ENCODE measurements at regions not wholly inside any gene's neighbourhood (a gene's known extent, or its start where the extent isn't known, plus 50 kb on each side); places are given as distances from the start of the nearest gene placed in this dataset.

DNA sequence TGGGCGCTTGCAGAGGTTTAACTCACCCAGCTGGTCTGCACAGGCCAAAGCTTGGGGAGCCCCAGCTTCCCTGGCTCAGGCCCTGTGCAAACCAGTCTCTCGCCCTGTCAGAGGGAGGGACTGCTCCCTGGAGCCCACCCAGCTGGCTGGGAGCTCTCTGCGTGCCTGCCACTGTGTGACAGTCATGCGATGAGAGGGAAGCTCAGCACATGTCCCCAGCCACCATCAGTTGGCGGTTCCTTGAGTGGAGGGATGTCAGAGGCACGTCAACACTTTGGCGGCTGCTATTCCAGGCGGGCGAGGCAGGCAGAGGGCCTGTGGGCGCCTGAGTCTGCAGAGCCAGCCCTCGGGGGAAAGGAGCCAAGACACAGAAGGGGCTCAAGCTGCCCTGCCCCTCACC is 324.6 kb downstream of the UACA start:
- no peak for DNase-seq

DNA sequence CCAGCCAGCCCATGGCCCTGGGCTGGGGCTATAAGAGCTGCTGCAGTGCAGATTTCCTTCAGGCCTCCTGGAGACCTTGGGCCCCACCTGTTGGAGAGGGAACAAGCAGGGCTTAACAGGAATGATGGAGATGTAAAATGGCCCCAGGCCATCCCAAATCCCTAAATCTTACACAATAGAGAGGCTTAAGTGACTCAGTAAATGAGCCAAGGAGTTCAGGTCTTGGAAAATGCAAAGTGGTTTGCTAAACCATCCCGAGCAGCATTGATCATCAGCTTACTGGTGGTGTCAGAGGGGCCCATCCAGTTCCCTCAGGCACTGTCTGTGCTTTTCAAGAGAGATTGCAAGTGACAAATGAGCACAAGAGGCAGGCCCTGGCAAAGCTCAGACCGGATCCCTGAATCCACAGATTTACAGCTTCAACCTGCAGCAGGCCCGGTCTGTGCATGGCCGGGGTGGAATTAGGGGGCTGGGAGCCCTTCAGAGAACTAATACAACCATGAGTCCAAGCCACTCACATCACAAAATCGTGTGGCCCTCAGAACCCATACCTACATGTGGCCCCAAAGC is 325.4 kb downstream of the UACA start:
- DNase-seq = no peak

GRCh38 chr15:70437089-70437488 is 326.3 kb downstream of the UACA start:
- no peak for DNase-seq

DNA sequence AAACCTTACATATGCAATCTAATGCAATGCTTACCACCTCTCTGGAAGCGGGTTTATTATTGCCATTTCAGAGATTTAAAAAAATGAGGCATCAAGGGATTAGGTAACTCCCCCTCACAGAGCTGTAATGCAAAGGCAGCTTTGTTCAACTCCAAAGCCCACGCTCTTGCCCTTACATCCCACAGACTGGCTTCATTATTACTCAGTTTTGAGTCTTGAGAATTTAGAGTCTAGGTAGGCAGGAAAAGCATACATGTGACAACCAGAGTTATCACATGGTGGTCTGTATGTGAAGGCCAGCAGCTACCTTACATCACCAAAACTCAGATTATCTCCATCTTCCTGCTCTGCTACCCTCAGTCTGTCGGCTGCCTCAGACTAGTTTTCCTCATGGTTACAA is 326.9 kb downstream of the UACA start:
- no peak for DNase-seq

- DNase-seq = no peak
These were observed 327.5 kb downstream of the UACA start for GRCh38 chr15:70435872-70436271.

GRCh38 chr15:70435369-70435768 is 328.0 kb downstream of the UACA start:
- no peak for DNase-seq

DNA sequence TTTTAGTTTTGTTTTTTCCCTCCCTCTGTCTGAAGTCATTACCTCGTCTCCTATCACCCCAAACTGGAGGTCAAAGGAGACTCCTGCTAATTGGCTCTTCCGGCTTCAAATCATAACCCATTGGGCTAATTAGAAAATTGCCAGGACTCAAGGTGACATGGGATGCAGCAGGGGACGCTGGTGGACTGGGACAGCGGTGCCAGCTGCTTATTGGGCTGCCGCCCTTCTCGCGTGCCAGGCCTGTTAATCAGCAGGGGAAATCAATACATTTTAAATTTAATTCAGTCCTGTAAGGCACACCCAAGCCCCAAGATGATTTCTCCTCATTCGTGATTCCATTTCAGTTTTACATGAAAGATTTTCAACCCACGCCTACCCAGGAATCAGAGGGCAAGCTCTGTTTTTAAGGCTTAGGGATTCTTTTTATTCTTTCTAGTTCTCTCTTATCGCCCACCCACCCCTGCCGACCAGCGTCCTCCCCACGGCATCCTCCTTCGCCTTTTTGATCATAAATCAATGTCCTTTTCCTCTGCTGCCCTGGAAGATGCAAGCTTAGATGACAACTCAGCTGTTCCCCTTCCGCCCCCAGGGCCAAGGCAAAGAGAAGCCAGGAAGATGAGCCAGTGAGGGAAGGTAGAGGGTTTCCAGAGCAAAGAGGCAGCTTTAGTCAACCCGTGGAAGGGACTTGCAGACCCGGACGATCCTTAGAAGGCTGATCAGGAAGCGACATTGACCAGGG is 329.6 kb downstream of the UACA start:
- DNase-seq = no peak

DNA sequence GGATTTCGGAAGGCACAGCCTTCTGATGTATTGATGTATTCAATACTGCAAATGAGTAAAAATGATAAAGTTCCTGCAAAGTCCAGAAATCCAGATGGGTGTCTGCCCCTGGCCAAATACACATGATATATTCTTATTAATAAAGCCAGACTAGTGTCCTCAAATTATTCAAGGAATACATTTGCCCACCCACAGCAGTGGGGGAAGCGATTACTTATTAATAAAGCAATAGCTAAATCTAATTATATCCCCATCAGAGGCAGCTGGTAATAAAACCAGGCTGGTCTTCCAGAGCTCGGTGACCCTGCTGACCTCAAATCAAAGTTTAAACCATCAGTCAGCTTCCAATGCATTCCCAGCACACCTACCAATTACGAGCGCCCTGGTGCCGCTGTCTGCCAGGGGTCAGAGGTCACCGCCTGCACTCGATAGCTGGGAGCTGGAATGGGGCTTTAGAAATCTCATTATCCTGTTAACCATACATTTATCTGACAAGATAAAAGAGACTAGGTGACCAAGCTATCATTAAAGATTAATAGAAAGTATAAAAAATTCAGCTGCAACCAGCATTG is 330.3 kb downstream of the UACA start:
- no peak for DNase-seq

DNA sequence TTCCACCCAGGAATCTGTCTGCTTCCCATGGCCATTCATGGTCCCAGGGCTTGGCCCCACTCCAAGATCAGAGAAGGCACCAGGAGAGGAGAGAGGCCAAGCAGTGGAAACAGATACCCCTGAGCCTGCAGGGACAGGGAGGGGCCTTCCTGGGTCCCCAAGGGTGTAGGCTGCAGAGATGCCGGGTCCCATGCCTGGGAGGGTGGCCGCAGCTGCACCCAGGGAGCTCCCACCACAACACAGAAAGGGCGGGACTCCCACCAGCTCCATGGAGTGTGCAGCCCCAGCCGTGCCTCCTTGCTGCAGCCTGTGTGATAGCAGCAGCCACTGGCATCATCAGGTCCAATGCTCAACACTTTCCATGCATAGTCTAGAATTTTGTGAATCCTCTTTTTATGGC is 331.5 kb downstream of the UACA start:
- no peak for DNase-seq

DNA sequence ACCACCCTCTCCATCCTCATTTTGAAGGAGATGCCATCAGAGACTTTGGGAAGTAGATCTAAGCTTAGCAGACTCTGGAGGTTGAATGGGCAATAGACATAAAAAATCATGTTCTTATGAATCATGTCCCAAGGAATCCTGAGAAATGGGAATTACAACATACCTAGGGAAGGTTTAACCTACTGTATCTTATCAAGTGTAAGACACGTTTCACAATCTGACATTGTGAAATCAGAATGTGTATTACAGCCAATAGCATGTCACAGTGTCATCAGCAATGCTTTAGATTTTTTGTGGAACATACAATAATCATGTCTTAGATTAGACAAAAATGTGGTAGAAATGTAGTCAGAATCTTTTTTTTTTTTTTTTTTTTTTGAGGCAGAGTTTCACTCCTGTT is 332.4 kb upstream of the TLE3 start:
- no peak for DNase-seq

DNA sequence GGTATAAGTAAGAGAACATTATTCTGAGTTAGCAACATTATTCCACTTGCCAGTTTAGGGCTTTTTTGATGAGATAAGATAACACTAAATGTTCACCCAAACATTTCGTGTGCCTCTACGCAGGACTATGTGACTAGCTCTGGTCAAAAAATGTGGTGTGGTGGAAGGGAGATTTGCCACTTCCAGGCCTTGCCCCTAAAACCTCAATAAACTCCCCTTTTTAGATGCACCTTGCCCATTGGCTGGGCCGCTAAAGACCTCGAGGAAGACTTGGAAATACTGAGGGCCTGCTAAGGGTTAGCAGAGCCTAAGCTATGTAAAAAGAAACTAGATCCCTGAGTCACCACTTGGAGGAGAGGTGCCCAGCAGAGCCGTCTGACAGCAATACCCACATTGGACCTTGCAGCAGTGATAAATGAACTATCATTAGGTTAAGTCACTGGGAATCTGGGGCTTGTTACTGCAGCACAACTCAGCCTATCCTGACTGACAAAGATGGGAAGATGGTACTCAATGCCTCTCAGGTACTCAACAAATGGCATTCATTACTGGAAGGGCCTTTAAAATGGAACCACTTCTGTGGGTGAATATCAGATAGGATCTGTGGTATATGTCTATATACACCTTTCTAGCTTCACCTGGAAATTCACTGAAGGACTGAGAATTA is 331.5 kb upstream of the TLE3 start:
- no peak for DNase-seq

GRCh38 chr15:70428211-70428822 is 330.6 kb upstream of the TLE3 start:
- no peak for DNase-seq

GRCh38 chr15:70427167-70428120 is 329.7 kb upstream of the TLE3 start:
- no peak for DNase-seq

DNA sequence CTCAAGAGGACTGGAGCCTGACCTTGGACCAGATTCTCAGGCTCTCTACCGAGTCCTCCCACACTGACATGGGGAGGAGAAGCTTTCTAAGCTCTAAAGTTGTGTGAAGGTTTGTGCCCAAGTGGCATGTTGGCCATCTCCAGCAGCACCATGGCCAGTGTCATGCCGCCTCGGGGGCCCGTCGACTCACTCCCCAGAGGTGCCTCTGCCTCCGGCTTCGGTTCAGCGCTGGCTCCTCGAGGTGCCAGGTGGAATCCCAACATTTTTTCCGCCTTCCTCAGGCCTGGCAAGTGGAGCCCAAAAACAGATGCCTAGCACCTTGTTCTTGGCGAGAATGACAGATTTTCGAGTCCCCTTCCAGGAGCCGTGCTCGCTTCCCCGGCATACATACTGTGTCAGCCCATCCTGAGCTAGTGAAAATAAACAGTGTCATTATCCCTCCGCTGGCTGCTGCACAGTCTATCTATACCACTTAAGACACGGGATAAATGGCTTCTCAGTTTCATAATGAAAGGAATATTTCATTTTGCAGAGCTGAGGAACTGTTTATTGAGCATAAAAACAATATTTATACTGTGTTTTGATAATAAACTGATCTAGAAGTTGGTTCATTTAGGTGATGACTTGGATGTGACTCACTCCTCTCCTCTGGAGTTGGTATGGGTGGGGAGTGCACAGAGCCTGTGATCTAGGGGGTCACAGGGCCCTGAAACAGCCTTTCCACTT is 328.5 kb upstream of the TLE3 start:
- DNase-seq = no peak

DNA sequence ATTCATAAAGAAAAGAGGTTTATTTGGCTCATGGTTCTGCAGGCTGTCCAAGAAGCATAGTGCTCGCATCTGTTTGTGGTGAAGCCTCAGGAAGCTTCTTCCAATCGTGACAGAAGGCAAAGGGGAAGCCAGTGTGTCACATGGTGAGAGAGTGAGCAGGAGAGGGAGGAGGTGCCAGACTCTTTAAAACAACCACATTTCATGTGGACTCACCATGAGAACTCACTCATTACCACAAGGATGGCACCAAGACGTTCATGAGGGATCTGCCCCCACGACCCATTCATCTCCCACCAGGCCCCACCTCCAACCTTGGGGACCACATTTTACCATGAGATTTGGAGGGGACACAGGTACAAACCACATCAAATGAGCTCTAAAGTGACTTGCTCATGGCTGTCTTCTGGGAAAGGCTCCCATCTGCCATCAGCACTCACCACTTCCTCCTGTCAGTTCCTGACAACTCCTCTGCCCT is 327.3 kb upstream of the TLE3 start:
- DNase-seq = no peak

- DNase-seq = no peak
These were observed 325.6 kb upstream of the TLE3 start for GRCh38 chr15:70423267-70423666.

DNA sequence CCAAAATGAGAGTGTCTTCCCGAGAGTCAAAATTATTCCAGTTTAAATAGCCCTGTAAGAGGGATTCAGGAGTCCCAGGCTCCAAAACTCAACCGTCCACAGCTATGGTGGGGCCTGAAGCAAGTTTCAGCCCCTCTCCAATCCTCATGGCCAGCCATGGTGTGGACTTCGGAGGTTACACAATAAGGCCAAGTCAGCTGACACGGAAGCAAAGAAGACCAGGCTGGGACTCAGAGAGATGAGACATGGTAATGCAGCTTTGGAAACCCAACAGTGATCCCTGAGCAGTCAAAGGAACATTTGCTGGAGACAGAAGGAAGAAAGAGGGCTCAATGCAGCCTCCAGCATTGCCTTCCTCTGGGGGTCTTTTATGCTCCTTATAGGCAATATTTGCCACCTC is 324.6 kb upstream of the TLE3 start:
- no peak for DNase-seq

DNA sequence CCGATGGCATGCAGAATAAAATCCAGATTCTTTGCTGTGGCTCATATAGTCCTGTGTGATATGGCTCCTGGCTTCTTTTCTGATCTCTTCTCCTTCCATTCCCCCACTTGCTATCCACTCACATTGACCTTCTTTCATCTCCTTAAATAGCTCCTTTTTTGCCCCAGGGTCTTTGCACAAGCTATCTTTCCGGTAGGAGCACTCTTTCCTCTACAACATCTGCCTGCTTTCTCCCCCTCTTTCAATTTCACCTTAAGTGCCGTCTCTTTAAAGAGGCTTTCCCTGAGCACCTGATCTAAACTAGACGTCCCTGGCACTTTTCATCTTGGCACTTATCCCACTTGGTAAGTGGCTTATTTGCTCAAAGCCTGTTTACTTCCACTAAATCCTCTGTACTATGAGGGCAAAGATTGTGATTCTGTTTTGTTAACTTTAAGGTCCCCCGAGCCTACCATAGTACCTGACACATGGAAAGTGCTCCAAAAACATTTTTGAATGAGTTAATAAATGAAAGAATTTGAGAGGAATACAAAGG is 323.3 kb upstream of the TLE3 start:
- DNase-seq = peak; percentile 66

DNA sequence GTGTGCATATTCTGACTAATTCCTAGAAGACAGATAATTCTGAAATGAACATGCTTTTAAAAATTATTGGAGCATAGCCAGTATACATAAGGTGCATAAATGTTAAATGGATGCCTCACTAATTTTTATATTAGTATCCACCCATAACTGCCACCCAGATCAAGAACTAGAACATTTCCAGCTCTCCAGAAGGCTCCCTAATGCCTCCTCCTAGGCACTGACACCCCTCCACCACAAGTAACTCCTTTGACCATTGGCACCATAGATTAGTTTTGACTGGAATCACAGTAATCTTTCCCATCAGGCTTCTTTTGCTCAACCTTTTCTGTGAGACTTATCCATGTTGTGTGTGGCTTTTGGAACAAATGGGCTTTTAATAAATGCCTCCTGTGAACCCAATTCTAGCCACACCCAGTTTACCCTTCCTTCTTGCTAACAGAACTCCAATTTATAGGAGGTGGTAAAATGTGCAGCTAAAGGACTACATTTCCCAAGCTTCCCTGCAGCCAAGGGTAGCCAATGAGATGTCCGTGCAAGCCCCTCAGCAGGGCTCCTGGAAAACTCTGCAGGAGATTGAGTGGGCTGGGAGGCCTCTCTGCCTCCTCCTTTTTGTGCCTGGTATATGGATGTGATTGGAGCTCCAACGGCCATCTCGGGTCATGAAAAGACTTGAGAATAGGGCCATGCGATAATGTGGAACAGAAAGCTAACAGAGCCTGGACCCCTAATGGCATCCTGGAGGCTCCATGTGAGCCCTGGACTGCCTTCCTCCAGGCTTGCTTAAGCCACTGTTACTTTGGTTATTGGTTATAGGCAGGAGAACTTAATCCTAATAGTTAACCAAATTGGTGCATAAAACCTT is 322.6 kb upstream of the TLE3 start:
- DNase-seq = peak; percentile 5

DNA sequence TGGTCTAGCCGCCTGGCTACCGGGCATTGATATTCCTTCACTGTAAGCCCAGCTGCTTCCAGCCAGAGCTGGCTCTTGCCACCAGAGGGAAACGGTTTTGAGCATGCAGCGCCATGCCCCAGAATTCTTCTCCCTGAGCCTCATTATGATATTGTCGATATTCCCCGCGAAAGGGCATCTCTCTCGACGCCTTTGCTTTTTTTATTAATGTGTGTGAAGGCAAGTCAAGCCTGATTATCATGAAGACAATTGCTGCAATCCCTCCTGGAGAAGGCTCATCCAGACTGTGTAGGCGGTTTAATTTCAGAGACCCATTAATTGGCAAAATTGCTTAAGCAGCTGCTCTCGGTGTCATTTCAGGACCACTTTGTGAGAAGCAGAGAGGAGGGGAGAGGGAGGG is 321.2 kb upstream of the TLE3 start:
- no peak for DNase-seq
